Urinary bladder (tissue), 3 donors: ENCODE measurements at regions not wholly inside any gene's neighbourhood (a gene's known extent, or its start where the extent isn't known, plus 50 kb on each side); places are given as distances from the start of the nearest gene placed in this dataset.
"Not testable (repeated sequence)": the region's sequence is repeated elsewhere in the genome, so short reads cannot be mapped to it uniquely, and the experiment has no call there.

ENCODE experiments used
- DNase-seq: peaks from one replicate; pipeline ENCODE4 v3.0.0-alpha.2; 2015; ENCODE audit errors: extremely low spot score
- H3K27ac ChIP-seq: one replicate; pipeline ENCODE4 v1.5.1; 2013; ENCODE audit warnings: low read depth, mild to moderate bottlenecking, moderate library complexity
- H3K36me3 ChIP-seq: one replicate; pipeline ENCODE4 v1.6.1; 2013; ENCODE audit warnings: mild to moderate bottlenecking, moderate library complexity; ENCODE audit not compliant: insufficient read depth
- H3K4me1 ChIP-seq: one replicate; pipeline ENCODE4 v1.6.1; 2013; ENCODE audit warnings: mild to moderate bottlenecking, moderate library complexity; ENCODE audit not compliant: insufficient read depth
- H3K4me3 ChIP-seq: one replicate; pipeline ENCODE4 v1.5.1; 2013; ENCODE audit warnings: low read depth, low read length
- WGBS: extraction: QIAGEN DNeasy Blood & Tissue Kit; methylation state at CpG from one replicate; pipeline ENCODE4 v1.1.7; 2013; 5-methylcytosine and 5-hydroxymethylcytosine counted together
- donor health status: healthy with polysubstance abuse.
- donor health status: healthy.

DNA sequence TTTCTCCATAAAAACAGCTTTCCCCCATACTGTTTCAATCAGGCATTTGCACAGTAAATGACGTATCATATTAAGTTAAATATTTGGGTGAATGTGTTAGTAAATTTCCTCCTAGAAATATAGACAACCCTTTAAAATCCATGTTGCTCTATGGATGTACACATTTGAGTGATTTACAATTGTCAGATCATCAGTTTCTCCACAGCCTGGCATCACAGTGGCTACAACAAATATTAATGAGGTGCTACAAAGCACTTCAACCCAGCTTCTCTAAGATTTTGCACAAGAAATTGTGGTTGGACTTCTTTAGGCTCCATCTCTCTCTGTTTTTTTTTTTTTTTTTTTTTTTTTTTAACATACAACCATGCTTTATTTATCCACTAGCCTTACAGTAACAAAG lies 584.4 kb upstream of the AMELY start:
- Histone ChIP-seq H3K27ac (no peak overlapping the region), H3K36me3 (no peaks in the 10 kb centered on the region), H3K4me1 (no peaks in the 10 kb centered on the region), H3K4me3 (no peak overlapping the region)
- WGBS, result 67% methylated on average over 1 of the region's 1 CpG
- DNase-seq, result no peak

DNA sequence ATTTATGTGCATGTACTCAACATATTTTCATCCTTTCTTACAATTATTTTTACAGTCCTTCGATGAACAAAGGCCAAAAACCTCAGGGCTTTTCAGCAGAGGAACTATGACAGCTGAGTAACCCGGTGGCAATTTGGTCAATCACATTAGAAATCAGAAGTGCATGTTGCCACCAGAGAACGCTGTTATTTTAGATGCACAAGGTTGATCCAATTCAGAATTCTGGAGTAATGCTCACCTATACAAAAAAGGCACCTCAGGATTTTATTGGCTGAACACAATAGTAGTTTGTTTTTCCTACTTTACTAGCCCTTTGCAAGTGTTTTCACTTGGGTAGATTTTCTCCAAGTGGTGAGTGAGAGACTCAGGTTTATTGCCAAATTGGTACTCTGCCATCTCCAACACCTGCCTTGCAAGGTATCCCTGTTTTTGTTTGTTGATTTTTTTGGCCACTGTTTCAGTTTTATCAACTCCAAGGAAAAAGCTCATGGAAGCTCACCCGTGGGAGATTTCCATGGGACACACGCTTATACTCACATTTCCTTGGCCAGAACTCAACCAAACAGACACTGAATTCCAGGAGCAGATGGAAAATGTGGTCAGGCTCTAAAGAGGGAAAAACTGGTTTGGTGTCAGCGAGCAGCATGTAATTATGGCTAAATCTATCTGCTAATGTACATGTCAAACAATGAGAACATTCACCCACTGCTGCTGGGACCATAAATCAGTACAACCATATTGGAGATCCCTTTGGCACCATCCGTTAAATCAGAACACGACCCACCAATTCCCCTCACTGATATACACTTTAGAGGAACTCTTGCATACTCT lies 573.1 kb upstream of the AMELY start:
- H3K27ac ChIP-seq, DNase-seq, H3K4me1 ChIP-seq, H3K4me3 ChIP-seq, H3K36me3 ChIP-seq: not testable (repeated sequence)
- 48% methylated on average over 8 of the region's 8 CpGs for WGBS

DNA sequence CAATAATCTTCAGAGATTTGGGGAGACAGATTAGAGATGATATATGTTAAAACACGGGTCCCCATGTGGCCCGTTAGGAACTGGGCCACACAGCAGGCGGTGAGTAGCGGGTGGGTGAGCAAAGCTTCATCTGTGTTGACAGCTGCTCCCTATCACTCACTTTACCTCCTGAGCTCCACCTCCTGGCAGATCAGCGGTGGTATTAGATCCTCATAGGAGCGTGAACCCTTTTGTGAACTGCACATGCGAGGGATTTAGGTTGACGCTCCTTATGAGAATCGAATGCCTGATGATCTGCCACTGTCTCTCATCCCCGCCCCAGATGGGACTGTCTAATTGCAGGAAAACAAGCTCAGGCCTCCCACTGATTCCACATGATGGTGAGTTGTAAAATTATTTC lies 560.4 kb upstream of the AMELY start:
- Histone ChIP-seq H3K36me3 (no peaks in the 10 kb centered on the region), H3K4me1 (no peaks in the 10 kb centered on the region), H3K27ac (no peak overlapping the region), H3K4me3 (no peak overlapping the region)
- 78% methylated on average over 10 of the region's 10 CpGs for WGBS
- no peak for DNase-seq

DNA sequence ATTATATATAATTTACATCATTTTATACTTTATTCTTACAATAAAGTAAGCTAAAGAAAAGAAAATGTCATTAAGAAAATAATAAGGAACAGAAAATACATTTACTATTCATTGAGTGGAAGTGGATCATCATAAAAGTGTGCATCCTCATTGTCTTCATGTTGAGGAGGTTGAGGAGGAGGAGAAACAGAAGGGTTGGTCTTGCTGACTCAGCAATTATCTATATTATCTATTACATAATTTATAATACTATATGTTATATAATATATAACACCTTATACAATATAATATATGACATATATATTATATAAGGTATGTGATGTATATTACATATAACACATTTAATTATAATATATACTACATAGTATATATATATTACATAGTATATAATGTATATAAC lies 558.5 kb upstream of the AMELY start:
- no peak for DNase-seq
- Histone ChIP-seq H3K36me3 (no peaks in the 10 kb centered on the region), H3K27ac (no peak overlapping the region), H3K4me1 (no peaks in the 10 kb centered on the region), H3K4me3 (no peak overlapping the region)

DNA sequence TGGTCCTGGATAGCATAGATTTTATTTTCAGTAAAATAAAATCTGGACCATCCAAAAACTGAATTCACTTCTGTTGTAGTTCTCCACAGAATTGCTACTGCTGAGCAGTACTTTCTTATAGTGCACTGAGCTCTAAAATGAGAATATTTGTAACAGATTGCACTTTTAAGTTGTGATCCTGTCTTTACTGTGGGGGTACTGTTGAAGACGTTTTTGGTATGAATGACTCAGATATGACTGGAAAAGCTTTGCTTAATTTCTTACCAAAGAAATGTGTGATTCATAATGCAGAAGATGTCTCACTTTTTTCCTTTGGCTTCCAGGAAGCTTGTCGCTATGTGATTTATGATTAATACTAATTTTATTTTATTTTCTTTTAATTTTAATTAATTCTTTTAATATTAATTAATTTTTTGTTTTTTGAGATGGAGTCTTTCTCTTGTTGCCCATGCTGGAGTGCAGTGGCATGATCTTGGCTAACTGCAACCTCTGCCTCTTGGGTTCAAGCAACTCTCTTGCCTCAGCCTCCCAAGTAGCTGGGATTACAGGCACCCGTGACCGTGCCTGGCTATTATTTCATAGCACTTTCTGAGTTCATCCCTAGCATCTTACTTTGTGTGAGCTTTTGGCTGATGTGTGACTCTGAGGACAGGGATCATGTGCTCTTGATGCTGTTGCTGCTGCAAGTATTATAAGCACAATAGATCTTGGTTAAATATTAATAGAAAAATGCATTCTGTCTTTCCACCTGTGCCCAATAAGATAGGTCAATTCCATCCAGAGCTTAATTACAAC lies 557.6 kb upstream of the AMELY start:
- Histone ChIP-seq H3K4me1 (no peaks in the 10 kb centered on the region), H3K36me3 (no peaks in the 10 kb centered on the region), H3K4me3 (no peak overlapping the region), H3K27ac (no peak overlapping the region)
- DNase-seq, result no peak
- 70% methylated on average over 4 of the region's 4 CpGs for WGBS

DNA sequence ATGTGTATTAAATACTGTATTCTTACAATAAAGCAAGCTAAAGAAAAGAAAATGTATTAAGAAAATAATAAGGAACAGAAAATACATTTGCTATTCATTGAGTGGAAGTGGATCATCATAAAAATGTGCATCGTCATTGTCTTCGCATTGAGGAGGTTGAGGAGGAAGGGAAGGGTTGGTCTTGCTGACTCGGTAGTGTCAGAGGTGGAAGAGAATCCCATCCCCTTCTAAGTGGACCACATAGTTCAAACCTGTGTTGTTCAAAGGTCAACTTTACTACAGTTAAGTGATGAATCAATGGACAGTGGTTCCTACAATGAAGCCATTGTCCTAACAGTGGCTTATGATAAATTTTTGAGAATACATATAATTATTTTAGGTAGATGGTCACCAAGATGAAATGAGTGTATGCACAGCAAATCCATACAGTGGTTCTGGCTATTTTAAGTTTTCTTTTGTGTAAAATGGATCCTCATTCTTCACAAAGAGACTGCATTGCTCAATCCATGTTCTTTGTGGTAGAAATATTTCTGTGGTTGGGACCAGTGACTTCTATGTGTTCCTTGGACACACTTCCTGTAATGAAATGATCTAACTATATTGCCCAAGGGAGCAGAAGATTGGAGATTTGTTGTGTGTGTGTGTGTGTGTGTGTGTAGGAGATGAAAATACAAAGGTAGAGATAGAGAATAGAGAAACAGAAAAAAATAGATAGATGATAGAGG lies 556.4 kb upstream of the AMELY start:
- Histone ChIP-seq H3K36me3 (no peaks in the 10 kb centered on the region), H3K4me1 (no peaks in the 10 kb centered on the region), H3K4me3 (no peak overlapping the region), H3K27ac (no peak overlapping the region)
- 98% methylated on average over 3 of the region's 3 CpGs for WGBS
- DNase-seq, result no peak

DNA sequence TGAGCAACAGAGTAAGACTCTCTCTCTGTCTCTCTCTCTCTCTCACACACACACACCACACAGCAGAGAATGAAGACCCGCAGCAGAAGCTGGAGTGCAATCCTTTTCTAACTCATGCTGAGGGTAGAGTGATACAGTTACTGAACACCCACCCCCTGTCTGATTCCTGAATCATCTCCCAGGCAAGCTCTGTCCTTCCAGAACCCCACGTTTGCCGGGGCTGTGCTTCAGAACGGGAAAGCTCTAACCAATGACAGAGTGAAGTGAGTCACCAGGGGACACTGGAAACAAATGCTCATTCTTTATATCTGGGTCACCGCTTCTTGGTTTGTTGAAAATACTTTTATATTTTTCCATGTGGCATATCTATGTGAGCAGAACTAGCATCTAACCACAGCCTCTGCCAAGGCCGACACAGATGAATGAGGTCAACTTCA lies 553.7 kb upstream of the AMELY start:
- H3K27ac ChIP-seq, result no peak overlapping the region
- WGBS, result 26% methylated on average over 6 of the region's 6 CpGs
- no peak overlapping the region for H3K4me3 ChIP-seq
- H3K4me1 ChIP-seq, result no peaks in the 10 kb centered on the region
- no peaks in the 10 kb centered on the region for H3K36me3 ChIP-seq
- DNase-seq, result no peak

DNA sequence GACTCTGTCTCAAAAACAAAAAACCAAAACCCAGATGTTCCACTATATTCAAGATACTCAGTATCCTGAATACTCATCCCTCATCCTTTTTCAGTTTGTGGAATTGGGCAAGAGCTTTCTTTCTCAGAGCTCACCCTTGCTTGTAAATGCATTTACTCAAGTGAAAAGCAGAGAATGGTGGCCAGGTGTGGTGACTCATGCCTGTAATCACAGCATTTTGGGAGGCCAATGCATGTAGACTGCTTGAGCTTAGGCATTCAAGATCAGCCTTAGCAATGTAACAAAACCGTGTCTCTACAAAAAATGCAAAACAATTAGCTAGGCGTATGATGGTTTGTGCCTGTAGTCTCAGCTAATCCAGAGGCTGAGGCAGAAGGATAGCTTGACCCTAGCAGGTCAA lies 553.2 kb upstream of the AMELY start:
- WGBS, result 54% methylated on average over 2 of the region's 2 CpGs

DNA sequence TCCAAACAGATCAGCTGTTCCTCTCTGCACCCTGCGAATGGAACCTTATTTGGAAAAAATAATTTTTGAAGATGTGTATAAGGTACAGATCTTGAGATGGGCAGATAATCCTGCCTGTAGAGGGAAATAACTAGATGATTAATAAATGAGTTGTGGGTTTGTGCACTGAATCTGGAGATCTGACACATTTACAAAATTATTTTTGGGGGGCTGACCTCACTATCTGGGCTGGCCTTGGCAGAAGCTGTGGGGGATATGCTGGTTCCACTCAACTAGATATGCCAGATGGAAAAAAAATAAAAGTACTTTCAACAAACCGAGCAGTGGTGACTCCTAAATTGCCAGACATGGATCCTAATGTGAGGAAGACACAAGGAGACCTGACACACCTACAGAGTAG lies 552.2 kb upstream of the AMELY start:
- Histone ChIP-seq H3K4me1 (no peaks in the 10 kb centered on the region), H3K36me3 (no peaks in the 10 kb centered on the region), H3K27ac (no peak overlapping the region), H3K4me3 (no peak overlapping the region)
- WGBS, result 77% methylated on average over 2 of the region's 2 CpGs
- DNase-seq, result no peak

More for the DNA sequence above, 553.2 kb upstream of the AMELY start:
- no peak overlapping the region for H3K27ac ChIP-seq
- H3K36me3 ChIP-seq, result no peaks in the 10 kb centered on the region
- no peak for DNase-seq
- no peaks in the 10 kb centered on the region for H3K4me1 ChIP-seq
- no peak overlapping the region for H3K4me3 ChIP-seq

DNA sequence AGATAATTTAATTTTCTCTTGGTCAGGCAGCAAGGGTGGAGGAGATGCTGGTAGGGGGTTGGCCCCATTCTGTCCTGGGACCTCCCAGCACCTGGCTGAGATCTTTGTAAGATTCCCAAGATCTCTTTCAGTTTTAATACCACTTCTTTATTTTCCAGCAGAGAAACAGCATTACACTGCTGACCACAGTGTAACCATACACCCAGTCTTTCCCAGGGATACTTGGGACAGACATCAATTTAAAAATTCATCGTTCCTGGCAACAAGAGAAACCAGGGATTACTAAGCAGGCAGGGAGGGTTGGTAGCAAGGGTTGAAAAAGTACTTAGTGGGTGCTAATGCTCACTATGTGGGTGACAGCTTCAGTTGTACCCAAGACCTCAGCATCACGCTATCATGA lies 551.6 kb upstream of the AMELY start:
- WGBS, result 76% methylated on average over 2 of the region's 2 CpGs
- Histone ChIP-seq H3K27ac (no peak overlapping the region), H3K4me1 (no peaks in the 10 kb centered on the region), H3K4me3 (no peak overlapping the region), H3K36me3 (no peaks in the 10 kb centered on the region)
- DNase-seq, result no peak

DNA sequence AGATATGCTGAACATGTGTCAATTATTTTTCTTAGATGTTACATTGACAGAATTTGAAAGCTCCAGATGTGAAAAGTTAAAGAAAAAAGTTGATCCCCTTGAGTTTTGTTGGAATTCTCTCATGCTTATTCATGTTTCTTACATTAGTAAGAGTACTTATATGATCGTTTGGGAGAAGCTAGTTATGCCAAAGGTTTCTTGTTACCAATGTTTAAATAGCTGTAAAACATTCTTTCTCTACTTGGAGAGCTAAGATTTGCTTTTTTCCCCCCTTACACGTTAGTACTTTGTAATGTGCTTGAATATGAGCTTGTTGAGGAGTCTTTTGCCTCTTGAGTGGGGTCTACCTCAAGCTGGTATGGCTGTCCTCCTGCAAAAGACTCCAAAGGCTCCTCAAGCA lies 551.1 kb upstream of the AMELY start:
- WGBS, result 26% methylated on average over 2 of the region's 2 CpGs

DNA sequence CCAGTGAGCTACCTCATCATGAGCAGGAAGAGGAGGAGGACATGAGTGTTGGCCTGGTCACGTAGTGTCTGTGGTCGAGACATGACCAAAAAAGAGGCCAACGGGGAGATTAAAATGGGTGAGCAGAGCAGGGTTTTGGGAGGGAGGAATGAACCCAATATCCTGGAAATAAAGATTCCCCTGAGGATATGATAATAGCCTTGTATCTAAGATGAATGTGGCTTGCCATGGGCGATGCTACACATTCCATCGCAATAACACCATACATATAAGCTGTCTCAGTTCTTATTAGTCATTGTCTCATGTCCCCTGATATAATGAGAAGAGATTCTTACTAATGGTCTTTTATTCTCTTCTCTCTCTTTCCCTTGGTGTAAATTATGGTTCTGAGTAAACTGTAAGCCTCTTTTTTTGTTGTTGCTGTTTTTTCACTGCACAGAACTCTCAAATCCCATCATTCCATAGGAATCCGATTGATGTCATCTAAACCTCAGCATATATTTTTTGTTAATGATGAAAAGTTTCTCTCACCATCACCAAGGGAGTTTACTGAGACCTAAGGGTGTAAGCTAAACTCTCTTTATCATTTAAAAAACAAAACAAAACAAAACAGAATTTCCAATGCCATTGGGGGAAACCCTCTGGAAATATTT lies 550.4 kb upstream of the AMELY start:
- WGBS, result 89% methylated on average over 6 of the region's 6 CpGs
- DNase-seq, result no peak
- H3K4me3 ChIP-seq, result no peak overlapping the region
- no peak overlapping the region for H3K27ac ChIP-seq
- H3K36me3 ChIP-seq, result no peaks in the 10 kb centered on the region
- no peaks in the 10 kb centered on the region for H3K4me1 ChIP-seq

More for the DNA sequence above, 551.1 kb upstream of the AMELY start:
- no peaks in the 10 kb centered on the region for H3K4me1 ChIP-seq
- H3K4me3 ChIP-seq, result no peak overlapping the region
- no peak overlapping the region for H3K27ac ChIP-seq
- H3K36me3 ChIP-seq, result no peaks in the 10 kb centered on the region
- DNase-seq, result no peak

DNA sequence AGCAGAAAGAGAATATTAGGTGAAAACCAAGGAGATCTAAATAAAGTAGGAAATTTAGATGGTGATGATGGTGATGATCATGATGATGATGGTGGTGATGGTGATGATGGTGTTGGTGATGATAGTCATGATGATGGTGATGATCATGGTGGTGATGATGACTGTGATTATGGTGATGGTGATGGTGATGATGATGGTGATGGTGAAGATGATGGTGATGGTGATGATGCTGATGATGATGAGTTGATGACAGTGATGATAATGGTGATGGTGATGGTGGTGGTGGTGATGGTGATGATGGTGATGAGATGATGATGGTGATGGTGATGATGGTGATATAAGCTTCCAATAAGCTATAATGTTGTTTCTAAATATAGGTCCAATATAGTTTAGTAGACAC lies 548.2 kb upstream of the AMELY start:
- DNase-seq, result no peak
- no peaks in the 10 kb centered on the region for H3K4me1 ChIP-seq

More for the DNA sequence above, 548.2 kb upstream of the AMELY start:
- Histone ChIP-seq H3K36me3 (no peaks in the 10 kb centered on the region), H3K27ac (no peak overlapping the region), H3K4me3 (no peak overlapping the region)
